DMS53 (cell line): ENCODE measurements at regions not wholly inside any gene's neighbourhood (a gene's known extent, or its start where the extent isn't known, plus 50 kb on each side); places are given as distances from the start of the nearest gene placed in this dataset.
A peak's percentile ranks its signal among the peaks of the same experiment; 100 is the strongest.
"Not testable (repeated sequence)": the region's sequence is repeated elsewhere in the genome, so short reads cannot be mapped to it uniquely, and the experiment has no call there.

ENCODE experiments used
- DNase-seq: peaks from one replicate; lab custom pipeline; 2025; lab: John Stamatoyannopoulos, UW

DNA sequence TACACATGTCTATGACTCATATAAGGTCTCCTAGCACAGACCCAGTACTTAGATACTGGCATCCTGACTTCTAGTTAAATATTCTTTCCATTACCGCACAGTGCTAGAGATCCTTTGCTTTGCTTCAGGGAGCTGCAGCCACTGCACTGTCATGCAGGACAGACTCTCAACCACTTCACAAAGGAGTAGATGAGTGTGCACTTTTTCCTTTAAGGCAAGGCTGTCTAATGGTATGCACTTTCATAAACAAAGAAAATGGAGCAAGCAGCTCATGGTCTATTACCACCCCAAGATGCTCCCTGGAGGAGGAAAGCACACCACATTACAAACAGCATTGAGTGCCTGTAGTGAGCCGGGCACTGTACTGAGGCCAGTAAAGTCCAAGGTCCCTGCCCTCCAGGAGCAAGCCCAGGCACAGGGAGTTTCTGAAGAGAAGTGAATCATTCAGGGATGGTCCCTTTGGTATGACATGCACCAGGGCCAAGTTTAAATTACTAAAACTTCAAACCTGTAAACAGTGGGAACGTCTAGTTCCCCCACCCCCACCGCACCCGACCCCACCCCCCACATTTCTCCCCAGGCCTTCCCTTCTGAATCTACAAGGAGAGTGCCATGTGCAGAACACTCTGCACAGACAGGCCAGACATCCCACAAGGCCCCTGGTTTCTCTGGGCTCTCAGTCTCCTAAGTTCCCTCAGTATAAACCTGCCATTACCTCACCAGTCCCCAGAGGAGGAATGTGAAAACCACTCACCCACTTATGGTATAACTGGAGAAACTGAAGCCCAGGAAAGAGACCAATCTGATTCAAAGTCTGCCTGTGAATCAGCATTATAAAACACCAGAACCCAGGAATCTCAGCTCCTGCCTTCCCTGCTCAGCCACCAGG is 107.8 kb upstream of the BCL6 start:
- peak; percentile 7 for DNase-seq

DNA sequence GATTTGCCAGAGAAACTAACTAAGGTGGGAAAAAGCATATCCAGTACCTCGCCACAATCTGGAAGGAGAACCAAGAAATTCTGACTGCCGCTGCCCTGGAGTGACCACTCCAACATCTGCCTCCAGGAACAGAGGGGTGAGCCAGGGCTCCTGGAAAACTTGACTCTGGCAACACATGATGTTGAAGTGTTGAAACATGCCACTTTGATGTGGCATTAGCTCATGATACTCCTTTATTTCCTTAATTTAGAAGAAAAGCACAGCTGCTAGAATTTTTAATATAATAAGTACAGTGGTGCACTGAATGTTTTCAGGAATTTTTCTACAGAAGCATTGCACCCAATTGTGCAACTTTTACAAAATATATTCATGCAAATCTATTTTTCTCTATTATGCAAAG is 109.9 kb upstream of the BCL6 start:
- no peak for DNase-seq

DNA sequence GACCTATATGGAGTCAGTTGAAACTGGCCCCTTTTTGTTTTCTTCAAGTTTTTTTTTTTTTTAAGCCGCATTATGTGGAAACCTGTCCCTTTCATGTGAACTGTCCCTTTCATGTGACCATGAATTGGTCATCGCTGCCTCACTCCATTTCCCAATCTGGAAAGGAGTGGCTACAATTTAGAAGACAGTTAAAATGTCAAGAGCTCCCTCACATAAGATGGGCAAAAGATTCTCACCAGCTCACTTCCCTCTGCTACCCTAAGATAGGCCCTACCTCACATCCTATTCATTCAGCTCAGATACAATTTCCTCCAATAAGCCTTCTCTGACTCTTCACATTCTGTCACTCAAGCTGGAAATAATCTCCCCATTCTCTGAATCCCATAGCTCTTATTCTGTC is 111.3 kb upstream of the BCL6 start:
- DNase-seq, result no peak

DNA sequence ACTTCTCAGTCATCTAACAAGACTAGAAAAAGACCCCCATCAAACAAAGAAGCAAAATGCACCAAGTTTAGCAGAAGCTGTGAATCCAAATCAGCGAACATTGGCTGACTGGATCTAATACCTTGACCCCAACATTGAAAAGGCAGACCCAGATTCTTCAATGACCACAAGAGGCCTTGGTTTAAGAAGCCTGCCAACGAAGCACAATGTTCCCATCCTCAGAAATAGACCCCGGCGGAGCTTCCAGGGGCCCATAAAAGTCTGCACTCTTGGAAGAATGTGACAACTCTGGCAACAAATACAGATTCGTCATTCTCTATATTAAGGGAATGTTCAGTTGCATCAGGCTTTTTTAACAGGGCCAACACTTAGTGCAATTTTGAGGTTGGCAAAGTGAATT is 112.8 kb upstream of the BCL6 start:
- no peak for DNase-seq

DNA sequence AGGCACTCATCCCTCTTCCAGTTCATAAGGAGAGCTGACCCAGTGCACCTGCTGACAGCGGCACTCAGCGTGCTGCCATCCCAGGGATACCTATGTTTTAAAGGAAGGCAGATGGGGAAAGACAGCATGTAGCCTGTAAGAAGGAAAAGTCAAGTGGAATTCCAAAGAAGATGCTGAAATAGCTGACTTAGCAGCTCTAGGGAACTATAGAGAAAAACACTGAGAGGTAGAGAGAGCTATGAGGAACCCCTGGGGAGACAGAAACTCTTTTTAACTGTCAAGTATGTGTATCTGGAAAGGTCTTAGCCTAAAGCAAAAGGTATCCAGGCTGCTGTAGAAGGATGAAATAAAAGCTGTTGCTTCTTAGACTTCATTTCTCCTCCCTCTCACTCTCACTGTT is 113.4 kb upstream of the BCL6 start:
- DNase-seq, result no peak

DNA sequence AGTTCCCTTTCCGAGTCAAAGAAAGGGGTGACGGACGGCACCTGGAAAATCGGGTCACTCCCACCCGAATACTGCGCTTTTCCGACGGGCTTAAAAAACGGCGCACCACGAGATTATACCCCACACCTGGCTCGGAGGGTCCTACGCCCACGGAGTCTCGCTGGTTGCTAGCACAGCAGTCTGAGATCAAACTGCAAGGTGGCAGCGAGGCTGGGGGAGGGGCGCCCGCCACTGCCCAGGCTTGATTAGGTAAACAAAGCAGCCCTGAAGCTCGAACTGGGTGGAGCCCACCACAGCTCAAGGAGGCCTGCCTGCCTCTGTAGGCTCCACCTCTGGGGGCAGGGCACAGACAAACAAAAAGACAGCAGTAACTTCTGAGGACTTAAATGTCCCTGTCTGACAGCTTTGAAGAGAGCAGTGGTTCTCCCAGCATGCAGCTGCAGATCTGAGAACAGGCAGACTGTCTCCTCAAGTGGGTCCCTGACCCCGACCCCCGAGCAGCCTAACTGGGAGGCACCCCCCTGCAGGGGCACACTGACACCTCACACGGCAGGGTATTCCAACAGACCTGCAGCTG is 117.5 kb upstream of the BCL6 start:
- not testable (repeated sequence) for DNase-seq

DNA sequence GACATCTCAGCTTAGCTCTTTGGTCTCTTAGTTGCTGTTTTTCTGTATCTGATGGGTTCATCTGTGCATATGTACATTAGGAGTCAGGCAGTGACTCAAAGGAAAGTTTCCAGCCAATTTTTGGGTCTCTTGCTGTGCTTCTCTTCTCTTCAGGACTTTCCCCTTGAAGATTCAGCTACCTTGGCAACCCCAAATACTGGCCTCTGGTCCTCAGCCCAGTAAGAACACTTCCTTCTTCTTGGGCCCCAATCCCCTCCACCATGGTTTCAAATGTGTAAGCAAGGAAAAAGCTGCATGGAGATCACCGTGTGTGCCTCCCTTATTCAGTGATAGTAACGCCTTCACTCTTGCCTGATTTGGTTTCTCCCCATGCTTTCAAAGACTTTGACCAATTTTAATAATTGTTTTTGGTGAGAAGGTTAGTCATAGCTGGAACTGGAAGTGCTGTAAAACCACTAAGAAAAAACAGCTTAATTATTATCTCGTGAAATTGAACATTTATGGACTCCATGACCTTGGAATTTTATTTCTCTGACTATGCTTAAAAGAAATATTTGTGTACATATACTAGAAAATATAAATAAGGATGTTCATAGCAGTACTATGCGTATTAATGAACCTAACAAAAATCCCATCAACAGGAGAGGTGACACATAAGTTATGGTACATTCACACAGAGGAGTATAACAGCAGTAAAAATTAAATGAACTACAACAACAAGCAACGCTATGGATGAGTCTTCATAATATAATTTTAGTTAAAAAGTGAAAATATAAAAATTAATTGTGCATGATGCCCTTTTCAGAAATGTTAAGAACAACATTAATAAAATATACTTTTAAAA is 125.3 kb upstream of the BCL6 start:
- DNase-seq, result no peak

DNA sequence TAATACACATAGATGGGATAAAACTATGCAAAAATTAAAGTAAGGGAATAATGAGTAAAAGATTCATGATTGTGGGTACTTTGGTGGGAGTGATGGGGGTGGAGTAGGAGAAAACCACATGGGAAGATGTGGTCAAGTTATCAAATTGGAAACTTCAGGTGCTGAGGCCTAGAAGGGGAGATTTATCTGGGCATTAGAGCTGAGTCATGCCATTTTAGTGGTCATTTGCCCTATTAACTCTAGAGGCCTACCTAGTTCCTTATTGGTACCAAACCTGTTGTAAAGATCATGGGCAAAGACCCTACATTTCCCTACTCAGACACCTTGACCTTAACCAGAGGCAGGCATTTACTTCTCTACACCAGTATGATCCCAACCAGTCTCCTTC is 125.9 kb upstream of the BCL6 start:
- no peak for DNase-seq

DNA sequence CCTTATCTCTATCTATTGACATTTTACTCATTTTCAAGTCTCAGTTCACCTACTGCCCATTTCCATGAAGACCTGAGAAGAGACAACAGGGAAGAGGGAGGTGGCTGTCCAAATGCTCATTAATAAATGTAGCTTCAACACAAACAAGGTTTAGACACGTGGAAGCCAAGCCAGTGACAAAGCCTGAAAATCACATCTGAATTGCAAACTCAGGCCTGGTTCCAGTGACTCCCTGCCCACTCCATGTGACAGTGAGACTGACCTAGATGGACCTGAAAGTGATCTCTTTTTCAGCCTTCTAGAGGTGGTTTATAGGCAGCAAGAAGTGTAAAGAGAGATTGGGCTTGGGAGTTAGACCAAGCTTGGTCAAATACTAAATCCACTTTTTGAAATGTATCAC is 126.6 kb upstream of the BCL6 start:
- DNase-seq, result no peak

DNA sequence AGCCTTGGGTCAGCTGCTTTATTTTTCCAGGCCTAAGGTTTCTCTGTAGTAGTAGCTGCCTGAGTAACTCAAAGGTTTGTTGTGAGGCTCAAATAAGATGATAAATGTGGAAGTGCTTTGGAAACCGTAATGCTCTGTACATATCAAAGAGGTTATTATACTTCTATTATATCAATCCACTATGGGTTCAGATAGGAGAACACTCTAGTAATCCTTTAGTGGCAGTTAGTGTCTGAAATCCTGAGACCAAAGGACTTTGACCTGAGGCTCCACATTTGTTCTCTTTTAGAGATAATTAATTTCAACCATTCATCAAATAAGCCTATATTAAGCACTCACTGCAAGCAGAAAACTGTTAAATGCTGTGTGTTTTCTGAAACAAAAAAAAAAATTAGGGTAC is 128.6 kb upstream of the BCL6 start:
- DNase-seq, result no peak

DNA sequence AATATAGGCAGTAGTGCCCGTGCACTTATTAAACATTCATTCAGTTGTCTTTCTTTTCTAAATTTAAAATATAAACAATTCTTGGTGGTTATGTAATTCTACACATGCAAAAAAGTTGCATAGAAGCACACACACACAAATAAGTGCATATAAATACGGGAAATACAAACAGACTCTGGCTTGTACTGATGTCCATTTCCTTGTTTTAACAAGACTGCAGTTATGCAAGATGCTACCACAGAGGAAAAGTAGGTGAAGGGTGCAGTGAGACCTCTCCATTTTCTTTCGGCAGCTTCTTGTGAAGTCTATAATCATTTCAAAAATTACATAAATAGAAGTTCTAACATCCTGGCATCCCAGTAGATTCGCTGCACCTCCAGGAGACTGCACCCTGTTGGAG is 130.6 kb upstream of the BCL6 start:
- DNase-seq, result no peak

DNA sequence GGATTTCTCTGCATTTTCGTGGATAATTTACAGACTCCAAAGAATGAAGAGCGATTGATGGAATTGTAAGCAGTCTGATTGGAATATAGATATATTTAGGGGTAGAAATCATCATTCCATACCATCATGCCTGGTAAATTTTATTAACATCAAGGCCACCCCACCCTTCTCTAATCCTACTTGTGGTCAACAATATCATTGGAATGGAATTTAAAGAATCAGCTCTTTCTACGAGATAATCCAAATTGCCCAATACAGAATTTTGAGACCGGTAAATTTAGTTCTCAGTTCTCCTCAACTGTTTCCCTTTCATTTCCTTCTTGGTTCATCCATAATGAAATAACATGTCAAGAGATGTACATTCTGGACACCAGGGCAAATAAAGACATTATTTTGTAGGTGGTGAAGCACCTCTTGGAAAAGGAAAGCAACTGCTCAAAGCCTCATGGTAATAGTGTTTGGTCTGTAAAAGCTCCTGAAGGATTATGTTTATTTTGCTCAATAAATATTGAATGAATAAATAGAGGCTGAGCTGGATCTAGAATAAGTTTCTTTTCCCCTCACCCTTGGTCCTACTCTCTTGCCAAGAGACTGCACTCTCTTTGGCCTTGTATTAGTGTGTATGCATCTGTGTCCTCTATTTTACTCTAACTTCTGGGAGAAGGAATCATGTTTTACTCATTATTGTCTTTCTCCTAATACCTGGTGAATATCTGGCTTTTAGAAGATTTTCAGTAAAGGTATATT is 133.7 kb upstream of the BCL6 start:
- DNase-seq, result peak; percentile 22

DNA sequence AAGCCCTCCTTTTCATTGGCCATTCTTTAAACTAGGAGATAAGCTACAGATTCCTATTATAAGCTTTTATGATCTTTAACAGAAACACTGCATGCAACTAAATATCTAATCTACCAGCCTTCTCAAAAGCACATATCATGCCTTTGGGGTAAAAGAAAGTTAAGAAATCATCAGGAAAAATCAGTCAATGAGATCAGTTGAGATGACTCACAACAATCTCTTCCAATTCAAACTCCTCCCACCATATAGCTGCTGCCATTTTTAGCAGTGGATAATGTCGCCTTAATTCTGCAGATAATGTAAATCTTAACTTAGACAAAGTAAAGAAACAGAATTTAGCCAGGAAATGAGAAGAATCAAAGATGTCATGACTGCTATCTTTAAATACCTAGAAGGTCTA is 135.2 kb upstream of the BCL6 start:
- DNase-seq, result no peak

DNA sequence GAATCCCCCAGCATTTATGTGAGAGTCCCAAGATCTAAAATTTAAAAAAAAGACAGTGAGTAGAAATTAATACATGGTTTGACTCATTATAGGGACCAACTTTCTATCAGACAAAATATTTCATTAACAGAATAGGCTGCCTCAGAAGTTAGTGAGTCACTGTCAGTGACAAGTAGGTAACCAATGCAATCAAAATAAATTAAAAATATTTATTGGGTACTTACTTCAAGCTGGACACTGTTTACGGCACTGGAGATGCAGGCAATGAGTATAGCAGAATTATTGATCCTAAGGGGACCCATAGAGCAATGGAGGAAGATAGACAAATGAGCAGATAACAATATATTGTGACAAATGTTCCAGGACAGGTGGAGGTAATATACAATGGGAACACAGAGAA is 135.6 kb upstream of the BCL6 start:
- DNase-seq, result no peak

DNA sequence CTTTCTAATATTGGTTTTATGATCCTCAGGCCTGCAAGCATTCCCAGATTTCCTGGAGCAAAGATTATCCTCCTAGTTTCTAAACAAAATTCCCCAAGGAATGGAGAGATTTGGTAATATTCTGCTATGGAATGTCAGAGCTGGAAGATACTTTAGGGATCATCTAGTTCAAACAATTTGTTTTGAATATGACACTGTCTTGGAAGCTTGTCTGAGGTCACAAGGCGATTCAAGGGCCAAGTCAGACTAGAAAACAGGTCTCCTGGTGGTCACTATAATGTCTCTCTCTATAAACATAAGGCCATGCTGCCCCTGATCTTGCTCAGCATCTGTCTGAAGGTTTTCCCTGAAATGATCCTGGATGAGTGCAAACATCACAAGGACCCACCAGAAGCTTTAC is 143.4 kb upstream of the BCL6 start:
- no peak for DNase-seq

DNA sequence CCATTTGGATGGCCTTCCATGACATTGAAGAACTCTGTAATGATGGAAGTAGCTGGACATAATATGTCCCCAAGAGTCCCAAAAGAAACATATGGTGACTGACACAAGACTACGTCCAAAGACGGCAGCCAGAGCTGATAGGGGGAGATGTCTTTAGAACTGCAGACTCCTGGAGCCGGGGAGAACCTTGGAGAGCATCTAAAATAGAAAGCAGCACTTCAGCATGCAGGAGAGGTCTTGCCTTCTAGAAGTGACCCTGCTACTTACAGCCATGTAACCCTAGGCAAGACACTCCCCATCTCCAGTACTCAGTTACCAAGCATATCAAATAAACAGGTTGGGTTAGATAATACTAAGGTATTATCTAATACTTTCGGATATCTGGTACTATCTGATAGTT is 143.8 kb upstream of the BCL6 start:
- DNase-seq, result no peak

DNA sequence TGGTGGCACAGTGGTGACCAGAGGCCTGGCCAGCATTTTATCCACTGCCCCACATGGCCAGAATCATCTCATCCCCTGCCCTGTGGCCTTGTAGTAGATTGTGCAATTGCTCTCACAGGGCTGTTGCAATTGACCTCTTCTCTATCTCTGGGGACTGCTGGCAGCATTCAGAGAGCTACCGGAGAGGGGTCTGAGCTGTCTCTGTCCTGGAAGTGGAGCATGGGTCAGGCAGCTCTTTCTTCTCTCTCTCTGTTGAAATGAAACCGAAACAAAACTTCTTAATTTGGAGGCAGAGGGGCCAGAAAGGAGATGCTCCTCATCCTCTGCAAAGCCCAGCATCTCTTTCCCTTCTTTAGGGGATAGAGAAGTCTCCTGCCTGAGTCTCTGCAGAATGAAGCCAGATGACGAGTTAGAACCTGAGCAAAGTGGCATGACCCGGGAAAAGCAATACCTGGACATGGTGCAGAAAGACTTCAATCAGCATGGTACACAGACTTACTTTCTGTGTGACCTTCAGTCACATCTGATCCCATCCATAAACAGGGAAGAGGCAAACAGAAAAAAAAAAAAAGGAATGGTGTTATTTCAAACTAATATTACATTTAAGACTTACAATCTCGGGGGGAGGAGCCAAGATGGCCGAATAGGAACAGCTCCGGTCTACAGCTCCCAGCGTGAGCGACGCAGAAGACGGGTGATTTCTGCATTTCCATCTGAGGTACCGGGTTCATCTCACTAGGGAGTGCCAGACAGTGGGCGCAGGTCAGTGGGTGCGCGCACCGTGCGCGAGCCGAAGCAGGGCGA is 144.5 kb upstream of the BCL6 start:
- peak; percentile 54 for DNase-seq

DNA sequence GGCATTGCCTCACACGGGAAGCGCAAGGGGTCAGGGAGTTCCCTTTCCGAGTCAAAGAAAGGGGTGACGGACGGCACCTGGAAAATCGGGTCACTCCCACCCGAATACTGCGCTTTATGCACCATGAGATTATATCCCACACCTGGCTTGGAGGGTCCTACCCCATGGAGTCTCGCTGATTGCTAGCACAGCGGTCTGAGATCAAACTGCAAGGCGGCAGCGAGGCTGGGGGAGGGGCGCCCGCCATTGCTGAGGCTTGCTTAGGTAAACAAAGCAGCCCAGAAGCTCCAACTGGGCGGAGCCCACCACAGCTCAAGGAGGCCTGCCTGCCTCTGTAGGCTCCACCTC is 145.1 kb upstream of the BCL6 start:
- DNase-seq, result not testable (repeated sequence)

DNA sequence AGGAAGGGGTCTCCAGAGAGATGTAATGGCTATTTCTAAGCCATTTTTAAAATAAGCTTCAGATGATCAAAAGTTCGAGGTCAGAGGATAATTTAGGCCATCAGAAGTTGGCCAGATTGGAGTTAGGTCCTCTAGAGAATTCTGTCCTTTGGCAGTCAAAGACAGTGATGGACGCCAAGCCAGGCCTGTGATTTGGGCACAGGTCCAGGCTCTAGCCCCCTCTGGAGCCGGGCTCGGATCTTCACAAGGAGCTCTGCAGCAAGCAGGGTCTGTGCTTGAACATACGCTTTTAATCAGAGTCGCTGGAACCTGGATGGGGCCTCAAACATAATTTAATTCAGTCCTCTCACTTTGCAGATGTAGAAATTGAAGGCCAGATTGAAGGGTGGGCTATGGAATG is 151.4 kb upstream of the BCL6 start:
- no peak for DNase-seq

DNA sequence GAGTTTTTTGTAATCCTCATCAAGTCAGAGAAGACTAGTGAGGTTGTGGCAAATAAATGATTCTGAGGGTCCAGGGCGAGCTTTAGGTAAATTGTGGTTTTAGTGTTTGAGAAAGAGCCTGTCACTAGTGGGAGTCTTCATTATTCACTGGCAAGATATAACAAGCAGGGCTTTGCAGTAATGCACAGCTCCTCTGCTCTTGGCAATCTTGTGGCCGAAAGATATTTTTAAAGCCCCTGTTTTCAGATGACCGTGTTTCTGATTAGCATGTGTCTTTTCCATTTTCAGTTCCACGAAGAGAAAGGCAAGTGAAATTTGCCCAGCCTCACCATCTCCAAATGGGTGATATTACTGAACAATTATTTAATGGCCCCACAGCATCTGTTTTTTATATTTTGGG is 154.0 kb upstream of the BCL6 start:
- DNase-seq, result no peak

DNA sequence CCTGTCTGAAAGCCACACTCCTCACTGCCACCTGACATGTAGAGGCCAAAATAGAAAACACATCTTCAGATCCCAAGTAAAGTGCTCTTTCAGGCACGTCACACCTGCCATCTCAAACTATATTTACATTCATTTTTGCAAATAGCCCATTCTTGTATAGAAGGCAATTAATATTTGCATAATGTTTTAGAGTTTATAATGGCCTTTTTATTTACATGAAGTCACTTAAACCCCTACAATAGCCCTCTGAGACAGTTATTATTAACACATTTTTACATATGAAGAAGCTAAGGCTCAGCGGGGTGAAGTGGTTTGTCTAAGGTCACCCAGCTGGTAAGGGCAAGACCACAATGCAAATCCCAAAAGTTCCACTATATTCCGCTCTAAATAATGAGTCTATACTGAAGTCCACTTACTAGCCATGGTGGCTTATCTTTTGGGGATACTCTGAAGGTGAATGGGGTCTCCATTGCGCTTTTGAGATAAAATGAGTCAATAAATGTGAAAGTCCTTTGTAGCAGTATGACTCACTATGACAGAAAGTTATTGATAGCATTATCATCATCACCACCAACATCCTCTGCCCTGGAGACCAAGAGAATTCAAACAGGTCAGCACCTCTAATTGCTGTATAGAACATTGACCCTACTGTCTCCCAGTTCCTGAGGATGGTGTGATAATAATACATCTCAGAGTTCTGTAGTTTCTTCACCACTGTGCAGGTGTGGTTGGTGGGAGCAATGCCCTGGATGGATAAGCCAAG is 155.9 kb upstream of the BCL6 start:
- DNase-seq, result peak; percentile 14
